ENCODE measurements at regions not wholly inside any gene's neighbourhood (a gene's known extent, or its start where the extent isn't known, plus 50 kb on each side); places are given as distances from the start of the nearest gene placed in this dataset.

GRCh38 chrX:42149765-42150164, 226.4 kb upstream of the CASK start:
- intact Hi-C loops (cut with micrococcal nuclease), result no loop called here
- H3K9me2 ChIP-seq (ENCODE audit: insufficient read depth), result no peaks in the 10 kb centered on the region
- H3K79me2 ChIP-seq (ENCODE audit: insufficient read depth, low read length), result no peaks in the 10 kb centered on the region
- H3K9ac ChIP-seq (ENCODE audit: low read length), result no peak overlapping the region
- no peaks in the 10 kb centered on the region for H3K9me3 ChIP-seq (ENCODE audit: control insufficient read depth in 1 of 2, insufficient read depth in 1 of 2, low read depth in 1 of 2, low read length in 2 of 2)
- no peaks in the 10 kb centered on the region for H4K20me1 ChIP-seq (ENCODE audit: insufficient read depth)
- no peaks in the 10 kb centered on the region for H3K27me3 ChIP-seq (ENCODE audit: insufficient read depth, low read length)
- no peak overlapping the region for H3K27ac ChIP-seq (ENCODE audit: low read depth, low read length)
- H3K4me2 ChIP-seq (ENCODE audit: low read length), result no peak overlapping the region
- H3K4me3 ChIP-seq (replicated peaks in 1 of 2; ENCODE audit: low read depth in 1 of 2, low read length in 2 of 2), result no peak overlapping the region
- ATAC-seq (no peak), DNase-seq (ENCODE audit: low read depth, low spot score) (no peak)
- H3K4me1 ChIP-seq (ENCODE audit: control insufficient read depth in 1 of 2, insufficient read depth in 2 of 2, low read length in 2 of 2), result no peaks in the 10 kb centered on the region
- POLR2A ChIA-PET, result no interaction called here
- no peaks in the 10 kb centered on the region for H3K36me3 ChIP-seq (ENCODE audit: control insufficient read depth in 1 of 2, insufficient read depth in 2 of 2, low read length in 2 of 2)
- CTCF ChIA-PET, result no interaction called here
- no TSS peak for BruUV-seq (replicated peaks)
- RAD21 ChIA-PET (ENCODE audit: low non-redundant PET in 1 of 2, low total read pairs in 2 of 2, uncharacterized antibody in 2 of 2, unreplicated experiment in 2 of 2), result no interaction called here
- TF ChIP-seq SRF (IDR thresholded peaks at IDR 0.05; ENCODE audit: low read depth), result no peak
- TF ChIP-seq ZFX (IDR thresholded peaks at IDR 0.05), result no peak
- TF ChIP-seq EZH2 (IDR thresholded peaks at IDR 0.05), result no peak
- TF ChIP-seq CTCF (IDR thresholded peaks at IDR 0.05 in 2 of 3, conservative IDR thresholded peaks at IDR 0.05 in 1 of 3; ENCODE audit: borderline replicate concordance in 1 of 3, insufficient read depth in 1 of 3, low read depth in 2 of 3, low read length in 2 of 3), result no peak
- TF ChIP-seq CEBPB (IDR thresholded peaks at IDR 0.05; ENCODE audit: low read depth), result no peak
- no peak for TF ChIP-seq ELF1 (IDR thresholded peaks at IDR 0.05; ENCODE audit: borderline replicate concordance, low read depth)
- TF ChIP-seq RAD21 (IDR thresholded peaks at IDR 0.05; ENCODE audit: low read depth), result no peak
- TF ChIP-seq TCF7L2 (IDR thresholded peaks at IDR 0.05; ENCODE audit: borderline replicate concordance, extremely low read depth, insufficient read depth, insufficient read length), result no peak
- TF ChIP-seq JUND (IDR thresholded peaks at IDR 0.05), result no peak
- no peak for TF ChIP-seq YY1 (IDR thresholded peaks at IDR 0.05; ENCODE audit: extremely low read depth, insufficient replicate concordance, low read depth, low read length)
- TF ChIP-seq, protein P1, sequence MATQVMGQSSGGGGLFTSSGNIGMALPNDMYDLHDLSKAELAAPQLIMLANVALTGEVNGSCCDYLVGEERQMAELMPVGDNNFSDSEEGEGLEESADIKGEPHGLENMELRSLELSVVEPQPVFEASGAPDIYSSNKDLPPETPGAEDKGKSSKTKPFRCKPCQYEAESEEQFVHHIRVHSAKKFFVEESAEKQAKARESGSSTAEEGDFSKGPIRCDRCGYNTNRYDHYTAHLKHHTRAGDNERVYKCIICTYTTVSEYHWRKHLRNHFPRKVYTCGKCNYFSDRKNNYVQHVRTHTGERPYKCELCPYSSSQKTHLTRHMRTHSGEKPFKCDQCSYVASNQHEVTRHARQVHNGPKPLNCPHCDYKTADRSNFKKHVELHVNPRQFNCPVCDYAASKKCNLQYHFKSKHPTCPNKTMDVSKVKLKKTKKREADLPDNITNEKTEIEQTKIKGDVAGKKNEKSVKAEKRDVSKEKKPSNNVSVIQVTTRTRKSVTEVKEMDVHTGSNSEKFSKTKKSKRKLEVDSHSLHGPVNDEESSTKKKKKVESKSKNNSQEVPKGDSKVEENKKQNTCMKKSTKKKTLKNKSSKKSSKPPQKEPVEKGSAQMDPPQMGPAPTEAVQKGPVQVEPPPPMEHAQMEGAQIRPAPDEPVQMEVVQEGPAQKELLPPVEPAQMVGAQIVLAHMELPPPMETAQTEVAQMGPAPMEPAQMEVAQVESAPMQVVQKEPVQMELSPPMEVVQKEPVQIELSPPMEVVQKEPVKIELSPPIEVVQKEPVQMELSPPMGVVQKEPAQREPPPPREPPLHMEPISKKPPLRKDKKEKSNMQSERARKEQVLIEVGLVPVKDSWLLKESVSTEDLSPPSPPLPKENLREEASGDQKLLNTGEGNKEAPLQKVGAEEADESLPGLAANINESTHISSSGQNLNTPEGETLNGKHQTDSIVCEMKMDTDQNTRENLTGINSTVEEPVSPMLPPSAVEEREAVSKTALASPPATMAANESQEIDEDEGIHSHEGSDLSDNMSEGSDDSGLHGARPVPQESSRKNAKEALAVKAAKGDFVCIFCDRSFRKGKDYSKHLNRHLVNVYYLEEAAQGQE (IDR thresholded peaks at IDR 0.05; ENCODE audit: low read depth), result no peak
- no peak for TF ChIP-seq SP1 (IDR thresholded peaks at IDR 0.05; ENCODE audit: low read depth)
- no peak for TF ChIP-seq POLR2A (IDR thresholded peaks at IDR 0.05; ENCODE audit: borderline replicate concordance, extremely low read depth, insufficient read depth, insufficient read length)
- TF ChIP-seq EZH2phosphoT487 (IDR thresholded peaks at IDR 0.05; ENCODE audit: borderline replicate concordance), result no peak
- TF ChIP-seq, protein P2, sequence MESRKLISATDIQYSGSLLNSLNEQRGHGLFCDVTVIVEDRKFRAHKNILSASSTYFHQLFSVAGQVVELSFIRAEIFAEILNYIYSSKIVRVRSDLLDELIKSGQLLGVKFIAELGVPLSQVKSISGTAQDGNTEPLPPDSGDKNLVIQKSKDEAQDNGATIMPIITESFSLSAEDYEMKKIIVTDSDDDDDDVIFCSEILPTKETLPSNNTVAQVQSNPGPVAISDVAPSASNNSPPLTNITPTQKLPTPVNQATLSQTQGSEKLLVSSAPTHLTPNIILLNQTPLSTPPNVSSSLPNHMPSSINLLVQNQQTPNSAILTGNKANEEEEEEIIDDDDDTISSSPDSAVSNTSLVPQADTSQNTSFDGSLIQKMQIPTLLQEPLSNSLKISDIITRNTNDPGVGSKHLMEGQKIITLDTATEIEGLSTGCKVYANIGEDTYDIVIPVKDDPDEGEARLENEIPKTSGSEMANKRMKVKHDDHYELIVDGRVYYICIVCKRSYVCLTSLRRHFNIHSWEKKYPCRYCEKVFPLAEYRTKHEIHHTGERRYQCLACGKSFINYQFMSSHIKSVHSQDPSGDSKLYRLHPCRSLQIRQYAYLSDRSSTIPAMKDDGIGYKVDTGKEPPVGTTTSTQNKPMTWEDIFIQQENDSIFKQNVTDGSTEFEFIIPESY (IDR thresholded peaks at IDR 0.05; ENCODE audit: extremely low read depth, insufficient replicate concordance, low read length), result no peak
- no peak for TF ChIP-seq EGR1 (IDR thresholded peaks at IDR 0.05; ENCODE audit: low read depth)
- no peak for TF ChIP-seq ATF3 (IDR thresholded peaks at IDR 0.05)
- TF ChIP-seq SIN3A (IDR thresholded peaks at IDR 0.05; ENCODE audit: low read depth), result no peak
- TF ChIP-seq FOSL1 (IDR thresholded peaks at IDR 0.05; ENCODE audit: low read depth), result no peak
- no peak overlapping the region for H2AFZ ChIP-seq (ENCODE audit: low read depth, low read length, poor library complexity, severe bottlenecking)

Data from HCT116 (cell line).